ENCODE measurements at regions not wholly inside any gene's neighbourhood (a gene's known extent, or its start where the extent isn't known, plus 50 kb on each side); places are given as distances from the start of the nearest gene placed in this dataset.

DNA sequence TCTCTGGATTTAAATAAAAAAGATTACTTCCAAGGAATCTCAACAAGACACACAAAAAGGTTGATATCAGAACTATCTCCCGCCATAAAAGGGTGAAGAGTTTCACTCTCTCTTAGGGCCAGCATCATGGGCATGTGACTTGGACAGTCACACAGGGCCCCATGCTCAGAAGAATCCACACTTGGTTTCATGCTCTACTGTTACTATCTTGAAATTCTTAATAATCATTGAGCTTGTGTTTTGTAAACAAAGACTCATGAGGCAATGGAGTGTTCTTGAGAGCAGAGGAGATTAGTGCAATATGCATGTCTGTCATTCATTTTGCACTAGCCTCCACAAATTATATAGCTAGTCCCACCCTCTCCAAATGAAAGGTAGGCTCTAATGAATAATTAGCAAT, 58.4 kb downstream of the HMHB1 start:
- no peak for DNase-seq

DNA sequence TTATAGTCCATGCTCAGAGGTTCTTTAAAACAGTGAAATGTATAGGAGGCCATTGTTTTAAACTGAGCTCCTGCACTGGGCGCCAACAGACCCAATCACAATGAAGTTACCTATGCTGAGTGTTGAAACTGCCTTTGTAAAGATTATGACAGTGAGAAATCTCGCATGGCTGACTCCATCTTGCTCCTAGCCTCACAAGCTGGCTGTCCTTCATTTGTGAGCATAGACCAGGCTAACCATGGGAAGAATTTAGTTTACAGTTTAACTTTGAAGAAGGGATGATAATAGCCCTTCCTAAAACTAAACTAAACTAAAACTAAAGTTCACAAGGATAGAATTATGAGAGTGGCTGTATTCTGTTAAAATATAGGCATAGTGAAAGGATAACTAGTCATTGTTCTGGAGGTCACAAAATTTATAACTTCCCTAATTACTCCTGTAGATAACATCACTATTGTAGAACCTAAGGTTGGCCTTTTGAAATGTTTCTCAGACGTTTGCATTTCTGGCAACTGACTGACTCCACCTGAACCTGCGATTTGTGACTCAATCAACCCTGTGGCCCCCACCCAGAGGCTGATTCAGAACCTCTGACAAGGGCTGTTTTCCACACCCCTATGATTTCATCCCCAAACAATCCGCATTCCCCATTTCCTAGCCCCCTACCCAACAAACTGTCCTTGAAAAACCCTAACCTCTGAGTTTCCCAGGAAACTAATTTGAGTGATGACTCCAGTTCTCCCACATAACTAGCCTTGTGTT, 59.1 kb downstream of the HMHB1 start:
- DNase-seq = no peak

DNA sequence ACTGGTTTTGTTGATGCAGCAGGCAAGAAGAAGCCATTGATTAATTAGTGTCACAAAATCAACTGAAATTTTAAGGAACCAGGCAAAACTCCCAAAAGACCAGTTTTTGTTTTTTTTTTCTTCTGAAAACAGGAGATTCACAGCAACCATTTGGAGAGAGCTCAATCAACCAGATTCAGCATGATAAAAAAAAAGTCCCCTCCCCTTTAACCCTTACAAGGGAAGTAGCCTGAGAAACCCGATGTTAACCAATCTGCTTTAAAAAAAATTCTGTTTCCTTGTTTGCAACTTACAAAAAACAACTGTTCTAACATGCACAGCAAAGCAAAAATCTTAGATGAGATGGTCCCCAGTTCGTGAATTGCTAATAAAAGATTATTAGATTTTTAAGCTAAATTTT, 59.7 kb downstream of the HMHB1 start:
- no peak for DNase-seq

DNA sequence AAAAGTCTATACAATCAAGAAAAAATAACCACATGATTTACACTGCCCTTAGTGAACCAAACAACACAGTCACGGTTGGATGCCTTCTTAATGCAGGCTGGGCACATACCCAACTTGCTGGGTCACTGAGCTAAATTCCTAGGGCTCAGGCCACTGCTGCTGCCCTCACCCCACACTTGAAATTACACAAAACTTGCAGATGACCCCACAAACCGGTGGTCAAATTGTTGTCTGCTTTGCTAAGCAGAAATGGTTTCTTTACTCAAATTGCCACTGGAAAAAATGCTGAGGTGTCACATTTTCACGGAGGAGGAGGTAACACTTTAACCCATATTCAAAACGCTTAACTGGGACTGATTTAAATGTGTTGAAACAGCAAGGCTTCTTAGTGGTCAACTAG, 62.4 kb downstream of the HMHB1 start:
- DNase-seq = no peak

DNA sequence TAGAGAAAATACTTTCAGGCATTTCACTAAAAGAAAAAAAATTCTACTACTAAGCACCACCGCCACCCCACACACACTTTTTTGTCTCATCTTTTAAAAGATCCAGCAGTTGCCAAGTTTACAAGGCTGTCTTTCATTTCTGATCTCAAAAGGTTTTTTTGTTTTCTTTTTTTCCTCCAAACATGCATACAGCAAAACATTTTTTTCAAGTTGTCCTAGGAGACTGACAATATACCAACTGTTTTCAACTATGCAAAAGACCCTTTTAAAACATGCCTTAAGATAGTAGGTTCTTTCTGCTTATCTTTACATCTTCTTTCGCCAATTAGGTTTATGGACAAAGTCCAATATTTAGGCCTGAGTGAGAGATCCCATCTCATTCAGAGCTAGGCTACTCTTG, 65.2 kb downstream of the HMHB1 start:
- DNase-seq = no peak

DNA sequence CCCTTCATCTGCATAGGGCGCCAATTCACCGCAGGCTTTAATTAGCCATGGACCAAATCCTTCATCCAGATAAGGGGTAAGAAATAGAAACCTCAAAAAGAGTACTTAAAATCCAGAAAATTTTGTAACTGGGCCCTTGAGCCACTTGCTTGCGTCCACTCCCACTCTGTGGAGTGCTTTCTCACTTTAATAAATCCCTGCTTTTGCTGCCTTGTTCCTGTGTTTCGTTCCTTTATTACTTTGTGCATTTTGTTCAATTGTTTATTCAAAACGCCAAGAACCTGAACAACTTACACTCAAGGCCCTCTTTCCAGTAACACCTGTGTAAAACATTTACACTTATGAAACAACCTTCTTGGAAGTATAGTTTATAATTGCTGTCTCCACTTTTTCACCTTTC, 66.5 kb downstream of the HMHB1 start:
- no peak for DNase-seq

DNA sequence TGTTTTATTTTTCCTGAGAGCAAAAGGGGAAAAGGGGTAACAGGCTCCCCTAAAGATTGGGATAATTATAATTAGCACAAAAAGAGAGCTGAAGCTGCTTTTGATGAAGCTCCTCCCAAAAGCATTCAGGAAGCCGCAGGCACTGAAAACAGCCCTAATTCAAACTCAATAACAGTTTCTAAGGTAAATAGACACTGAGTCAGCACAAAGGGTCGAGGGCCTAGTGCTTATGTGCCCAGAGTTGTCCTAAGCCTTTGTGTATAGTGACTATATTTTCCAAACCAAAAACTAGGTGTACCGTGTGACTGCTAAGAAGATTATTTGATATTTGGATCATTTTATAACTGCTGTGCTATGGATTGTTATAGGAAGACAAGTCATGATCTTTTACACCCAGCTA, 67.7 kb downstream of the HMHB1 start:
- no peak for DNase-seq

DNA sequence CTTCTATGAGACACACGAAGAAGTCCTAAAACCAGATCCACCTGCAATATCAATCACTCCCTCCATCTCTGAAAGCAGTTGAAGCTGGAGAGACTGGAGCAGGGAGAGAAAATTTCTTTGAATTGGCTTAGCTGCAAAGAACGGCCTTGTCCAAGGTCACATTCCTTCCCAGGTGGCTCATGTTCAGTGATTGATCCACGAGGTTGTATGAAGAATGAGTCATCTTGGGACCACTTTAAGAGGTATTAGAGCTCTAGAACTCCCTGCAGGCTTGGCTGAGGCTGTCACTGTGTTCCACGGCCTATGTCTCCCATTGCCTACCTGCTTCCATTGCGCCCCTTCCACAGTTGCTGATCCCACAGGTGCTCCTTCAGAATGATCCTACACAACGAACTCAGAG, 68.2 kb downstream of the HMHB1 start:
- no peak for DNase-seq

DNA sequence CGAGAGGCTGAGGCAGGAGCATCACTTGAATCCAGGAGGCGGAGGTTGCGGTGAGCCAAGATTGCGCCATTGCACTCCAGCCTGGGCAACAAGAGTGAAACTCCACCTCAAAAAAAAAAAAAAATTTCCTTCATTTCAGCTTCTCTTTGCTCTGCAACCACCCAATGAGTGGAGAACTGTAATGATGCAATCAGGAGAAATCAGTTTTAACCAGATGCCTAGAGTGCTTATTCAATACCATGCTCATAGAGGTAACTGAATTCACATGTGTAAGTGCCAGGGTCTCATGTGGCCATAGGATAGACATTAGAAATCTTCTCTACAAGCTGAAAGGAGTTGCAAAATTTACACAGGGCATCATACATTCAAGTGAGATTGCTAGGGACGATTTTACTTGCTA, 70.6 kb downstream of the HMHB1 start:
- DNase-seq = no peak

DNA sequence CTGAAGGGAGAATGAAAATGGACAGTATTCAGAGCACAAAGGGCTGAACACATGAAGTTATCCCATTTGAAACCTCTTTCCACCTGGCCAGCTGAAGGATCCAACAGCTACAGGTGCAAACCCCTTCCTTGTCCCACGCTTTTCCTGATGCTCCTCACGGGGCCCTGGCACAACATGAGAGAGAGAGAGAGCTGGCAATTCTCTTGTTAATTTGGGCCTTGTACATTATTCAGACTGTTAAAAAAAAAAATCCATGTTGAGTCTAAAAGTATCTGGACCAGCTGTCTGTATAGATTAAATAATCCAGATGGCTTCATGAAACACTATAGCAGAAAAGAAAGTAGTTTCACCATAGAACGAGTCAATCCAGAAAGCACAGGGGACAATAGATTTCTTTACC, 74.1 kb downstream of the HMHB1 start:
- no peak for DNase-seq

DNA sequence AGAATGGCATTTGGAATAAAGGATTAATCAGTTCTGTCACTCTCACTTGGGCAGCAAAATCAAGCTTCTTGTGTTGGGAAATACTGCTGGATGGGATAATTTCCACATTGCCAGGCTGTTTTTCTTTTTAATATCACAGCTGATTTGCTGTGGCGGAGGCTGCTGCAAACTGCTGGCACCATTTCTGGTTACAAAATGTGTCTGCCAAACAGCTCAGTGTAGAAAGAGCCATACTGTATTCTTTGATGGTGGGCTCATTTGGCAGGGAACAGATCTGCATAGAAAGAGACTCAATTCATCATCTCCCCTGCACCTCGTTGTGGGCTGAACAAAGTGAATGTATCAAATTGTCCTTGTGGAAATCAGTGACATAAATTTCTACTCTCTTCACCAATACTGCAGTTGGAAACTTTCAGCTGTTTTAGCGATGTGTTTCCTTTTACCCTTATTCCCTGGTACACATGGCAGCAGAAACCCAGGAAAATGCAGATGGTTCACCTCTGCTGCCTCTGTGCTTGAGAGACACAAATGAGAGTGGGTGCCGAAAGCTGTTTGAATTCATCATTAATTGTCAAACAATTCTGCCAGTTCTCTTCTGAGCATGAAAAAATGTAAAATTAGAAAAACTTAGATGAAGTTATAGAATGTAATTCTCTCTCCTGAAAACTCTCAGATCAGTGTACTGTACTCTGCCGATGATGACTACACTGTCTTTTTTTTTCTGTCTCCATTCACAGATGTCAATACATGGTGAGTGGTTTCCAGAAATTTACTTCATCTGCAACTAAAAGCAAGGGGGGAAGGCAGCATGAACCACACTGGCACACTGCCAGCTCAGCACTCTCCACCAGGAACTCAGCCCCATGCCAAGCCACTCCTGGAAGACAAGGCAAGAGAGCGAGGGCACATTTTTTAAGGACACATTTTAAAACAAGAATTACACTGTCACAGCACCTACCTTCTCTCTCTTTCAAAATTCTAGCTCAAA, 75.0 kb downstream of the HMHB1 start:
- no peak for DNase-seq

DNA sequence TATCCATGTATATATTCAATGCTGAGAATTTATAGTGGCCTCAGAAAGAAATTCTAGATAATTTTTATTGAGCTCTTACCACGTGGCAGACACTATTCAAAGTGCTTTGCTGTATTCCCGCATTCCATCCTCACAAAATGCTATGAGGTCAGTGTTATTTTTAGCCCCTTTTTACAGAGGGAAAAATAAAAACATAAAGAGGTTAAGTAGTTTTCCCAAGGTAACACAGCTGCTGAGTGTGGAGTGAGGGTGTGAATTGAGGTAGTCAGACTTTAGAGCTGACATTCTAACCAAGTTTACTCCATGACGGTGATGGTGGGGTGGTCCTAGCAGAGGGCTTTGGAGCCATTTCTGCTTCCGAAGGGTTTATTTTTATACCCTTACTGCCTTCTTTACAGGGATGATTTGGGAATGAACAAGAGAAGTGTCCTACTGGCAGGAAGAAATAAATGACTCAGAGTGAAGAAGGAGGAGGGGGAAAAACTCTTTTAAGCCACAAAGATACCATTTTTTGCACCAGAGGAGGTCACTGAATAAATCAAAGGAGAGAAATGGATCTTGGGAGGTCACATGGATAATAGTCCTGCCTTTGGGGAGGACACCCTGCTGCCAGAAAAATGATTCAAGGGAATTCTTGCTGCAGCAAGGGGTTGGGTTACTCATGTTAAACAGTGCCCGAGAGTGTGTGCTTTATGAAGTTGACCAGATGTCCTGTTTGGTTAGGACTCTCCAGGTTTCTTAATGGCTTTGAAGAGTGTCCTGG, 76.1 kb downstream of the HMHB1 start:
- no peak for DNase-seq

DNA sequence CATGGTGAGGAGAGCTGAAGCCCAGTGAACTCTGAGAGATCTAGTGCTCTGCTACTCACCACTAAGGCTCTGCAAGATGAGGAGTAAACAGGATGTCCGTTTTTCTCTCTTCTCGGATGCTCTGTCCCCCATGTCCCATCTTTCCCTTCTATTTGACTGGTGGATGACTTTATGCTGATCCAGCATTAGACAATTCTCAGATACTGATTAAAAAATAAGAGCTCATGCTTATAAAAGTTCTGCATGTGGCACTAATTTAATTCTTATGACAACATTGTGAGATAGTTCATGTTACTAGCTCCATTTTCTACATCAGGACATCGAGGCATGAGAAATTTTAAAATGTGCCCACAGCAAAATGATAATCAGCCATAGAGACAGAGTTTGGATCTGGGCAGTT, 77.0 kb downstream of the HMHB1 start:
- DNase-seq = no peak

DNA sequence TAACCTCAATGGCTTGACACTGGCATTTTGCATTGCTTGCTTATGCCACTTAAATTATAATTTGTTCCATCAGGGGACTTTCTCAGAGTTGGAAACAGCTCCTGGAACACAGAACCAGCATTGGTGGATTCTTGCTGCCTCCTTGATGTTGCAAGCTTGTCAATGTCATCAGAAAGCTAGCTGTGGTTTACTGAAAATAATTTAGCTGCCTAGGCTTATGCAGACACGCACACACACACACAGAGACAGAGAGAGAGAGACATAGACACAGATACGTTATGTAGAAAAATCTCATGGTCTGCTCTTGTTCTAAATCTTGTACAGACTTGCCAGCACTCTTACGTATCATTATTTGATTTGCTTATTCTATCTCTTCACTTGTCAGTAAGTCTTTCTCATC, 78.0 kb downstream of the HMHB1 start:
- no peak for DNase-seq

DNA sequence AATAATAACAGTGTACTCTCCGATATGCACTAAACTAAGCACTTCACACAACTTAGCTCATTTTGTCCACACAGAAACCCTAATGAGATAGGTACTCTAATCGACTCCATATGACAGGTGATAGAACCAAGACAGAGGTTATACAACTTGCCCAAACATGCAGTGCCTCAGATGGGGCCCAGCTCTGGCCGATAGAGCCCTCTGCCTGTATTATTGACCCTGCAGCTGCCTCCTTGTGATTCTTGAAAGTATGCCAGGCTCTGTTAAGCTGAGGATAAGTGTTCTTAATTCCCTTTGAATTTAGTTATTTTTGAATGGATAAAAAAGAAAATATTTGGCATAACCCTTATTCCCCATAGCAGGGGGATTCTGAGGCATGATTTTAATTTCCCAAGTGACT, 78.5 kb downstream of the HMHB1 start:
- no peak for DNase-seq

DNA sequence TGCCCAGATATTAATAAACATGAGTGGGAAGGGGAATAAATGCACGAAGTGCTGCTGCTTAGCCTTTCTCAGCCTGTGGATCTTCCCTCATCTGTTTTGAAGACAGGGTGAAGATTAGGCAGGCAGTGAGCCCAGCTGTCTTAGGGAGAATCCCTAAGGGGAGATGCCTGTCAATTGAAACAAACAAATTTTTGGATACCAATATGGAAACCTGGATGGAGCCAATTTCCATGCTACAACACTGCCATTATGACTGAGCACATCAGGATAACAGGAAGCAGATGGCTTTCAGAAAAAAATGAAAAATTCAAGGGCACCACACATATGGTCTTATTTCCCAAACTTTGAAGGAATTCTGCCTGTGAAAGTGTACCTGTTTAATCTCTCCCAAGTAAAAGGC, 80.3 kb downstream of the HMHB1 start:
- no peak for DNase-seq

DNA sequence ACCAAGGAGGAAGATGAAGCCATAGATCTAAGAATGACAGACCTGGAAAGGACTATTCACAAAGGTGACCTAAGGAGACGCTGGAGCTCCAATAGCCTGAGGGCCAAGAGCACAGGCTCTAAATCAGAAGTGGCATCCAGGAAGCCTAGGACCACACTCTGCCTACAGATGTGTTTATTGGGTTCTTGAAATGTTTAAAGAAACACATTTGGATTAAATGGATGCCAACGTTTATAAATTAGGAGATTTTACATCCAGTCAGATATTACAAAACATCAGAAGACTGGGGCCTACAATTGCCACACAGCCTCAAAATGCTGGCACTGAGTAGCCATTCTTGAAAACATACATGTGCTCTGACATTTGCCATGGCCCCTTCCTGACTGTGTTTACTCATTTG, 80.9 kb downstream of the HMHB1 start:
- DNase-seq = no peak

DNA sequence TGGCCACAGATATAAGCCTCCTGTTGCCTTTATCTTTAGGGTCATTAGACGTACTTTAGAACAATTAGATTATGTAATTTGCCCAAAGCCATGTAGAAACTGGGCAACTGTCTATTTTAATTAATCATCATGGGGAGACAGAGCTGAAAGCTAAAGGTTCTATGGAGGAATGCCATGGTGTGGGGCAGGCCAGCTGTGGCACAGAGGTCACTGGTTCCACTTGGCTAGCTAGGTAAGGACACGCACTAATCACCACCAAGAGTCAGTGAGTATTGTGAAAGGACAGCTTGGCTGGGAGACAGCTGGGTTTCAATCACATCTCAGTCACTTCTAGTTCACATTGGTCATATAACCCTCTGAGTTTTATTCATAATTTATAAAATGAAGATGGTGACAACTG, 81.7 kb downstream of the HMHB1 start:
- no peak for DNase-seq

DNA sequence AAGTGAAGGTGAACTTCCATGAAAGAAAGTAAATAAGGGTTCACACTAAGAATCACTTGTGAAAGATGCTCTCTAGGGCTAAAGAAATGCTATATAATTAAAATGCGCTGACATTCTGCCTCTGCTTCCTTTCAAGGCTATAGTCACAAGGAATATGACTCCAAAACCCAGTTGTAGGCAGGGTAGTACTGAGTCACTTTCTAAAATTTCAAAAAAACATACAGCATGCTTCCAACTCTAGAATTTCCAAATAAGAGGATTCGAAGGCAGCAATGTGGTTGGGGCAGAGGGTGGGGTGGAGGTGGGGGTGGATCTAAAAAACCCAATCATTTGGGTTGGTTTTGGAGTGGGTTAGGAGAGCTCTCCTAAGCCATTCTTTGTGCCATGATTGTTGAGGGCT, 84.6 kb downstream of the HMHB1 start:
- no peak for DNase-seq

DNA sequence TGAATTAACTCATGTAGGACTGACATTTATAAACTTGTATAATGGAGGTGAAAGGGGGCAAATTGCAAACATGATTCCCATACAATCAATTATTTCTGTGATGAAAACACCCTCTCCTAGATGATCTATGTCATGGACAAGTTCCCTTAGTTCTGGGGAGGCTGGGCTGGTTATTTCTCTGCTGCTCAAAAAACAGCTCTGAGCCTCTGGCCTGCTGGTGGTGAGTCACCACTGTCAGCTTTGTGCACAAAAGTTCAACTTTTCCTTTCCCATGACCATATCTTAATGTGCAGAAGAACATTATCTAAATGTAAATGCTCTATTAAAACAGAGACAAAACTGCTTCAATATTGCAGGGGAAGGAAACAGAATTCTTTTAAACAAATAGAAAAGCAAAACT, 85.0 kb downstream of the HMHB1 start:
- DNase-seq = no peak

DNA sequence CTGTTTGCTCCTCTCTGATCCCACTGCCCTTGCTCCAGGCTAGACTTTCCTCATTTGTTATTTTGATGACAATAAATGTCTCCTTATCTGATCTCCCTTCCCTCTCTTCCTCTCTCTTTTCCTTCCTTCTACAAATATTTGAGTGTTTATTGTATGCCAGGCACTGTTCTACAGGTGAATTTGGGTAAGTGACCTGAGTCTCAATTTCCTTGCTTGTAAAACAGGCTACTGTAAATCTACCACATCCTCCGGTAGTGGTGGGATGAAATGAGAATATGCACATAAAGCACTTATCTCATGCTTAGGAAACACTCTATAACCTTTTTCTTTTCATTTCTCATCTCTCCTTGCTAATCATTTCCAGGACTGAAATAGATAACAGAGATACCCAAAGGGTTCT, 86.4 kb downstream of the HMHB1 start:
- DNase-seq = no peak

DNA sequence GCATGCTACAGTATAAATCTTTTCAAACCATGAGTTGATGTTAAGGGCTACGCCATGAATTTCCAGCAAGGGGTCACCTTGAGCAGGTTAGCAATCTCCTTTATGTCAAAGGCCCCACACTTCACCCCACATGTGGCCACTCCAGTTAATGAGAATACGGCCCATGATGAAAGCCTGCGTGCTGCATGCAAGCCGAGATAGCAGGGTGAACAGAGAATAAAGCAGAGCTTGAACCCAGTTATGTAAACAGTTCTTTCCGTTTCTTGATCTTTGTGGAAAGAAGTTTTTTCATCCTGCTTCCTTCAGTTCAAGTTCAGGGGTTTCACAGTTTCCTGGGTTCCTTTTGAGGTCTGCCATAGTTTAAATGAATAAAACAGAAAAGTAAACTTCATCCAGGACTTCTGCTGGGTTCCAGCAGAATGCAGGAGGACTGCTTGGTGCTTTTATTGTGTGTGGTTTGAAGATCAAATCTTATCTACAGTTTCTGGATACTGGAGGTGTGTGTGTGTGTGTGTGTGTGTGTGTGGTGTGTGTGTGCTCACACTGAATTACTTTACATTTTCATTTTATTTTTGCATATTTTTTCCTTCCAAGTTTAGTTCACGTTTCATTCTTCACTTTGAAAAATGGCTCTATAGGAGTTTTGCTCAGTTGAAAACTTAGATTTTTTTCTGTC, 87.1 kb downstream of the HMHB1 start:
- no peak for DNase-seq

DNA sequence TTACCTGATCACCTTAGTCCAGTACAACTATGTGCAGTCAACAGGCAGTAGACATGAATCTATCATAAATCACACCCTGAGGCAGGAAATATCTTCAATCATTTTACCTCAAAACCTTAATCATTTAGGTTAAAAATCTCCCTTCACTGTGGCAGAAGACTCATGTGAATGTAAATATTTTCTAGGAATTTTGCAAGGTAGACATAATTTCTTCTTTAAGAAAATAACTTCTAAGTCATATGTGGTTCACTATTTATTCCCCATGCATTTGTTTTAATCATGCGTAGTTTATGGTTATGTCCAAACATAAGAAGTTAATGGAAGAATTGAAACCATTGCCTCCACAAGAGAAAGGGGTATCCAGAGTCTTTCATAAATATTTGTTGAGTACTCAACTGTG, 97.0 kb downstream of the HMHB1 start:
- no peak for DNase-seq
